ENCODE measurements at regions not wholly inside any gene's neighbourhood (a gene's known extent, or its start where the extent isn't known, plus 50 kb on each side); places are given as distances from the start of the nearest gene placed in this dataset.

GRCh38 chr9:90103771-90104170 is 499.0 kb downstream of the GADD45G start (continued):
- TF ChIP-seq POLR2AphosphoS5 (IDR thresholded peaks at IDR 0.05; ENCODE audit: low read depth): no peak
- TF ChIP-seq ZNF331 (CRISPR knock-in tag; IDR thresholded peaks at IDR 0.05; ENCODE audit: low read depth): no peak
- TF ChIP-seq ZNF114 (CRISPR knock-in tag; IDR thresholded peaks at IDR 0.05): no peak
- TF ChIP-seq NANOG (IDR thresholded peaks at IDR 0.05; ENCODE audit: borderline replicate concordance): no peak
- TF ChIP-seq, protein P1, sequence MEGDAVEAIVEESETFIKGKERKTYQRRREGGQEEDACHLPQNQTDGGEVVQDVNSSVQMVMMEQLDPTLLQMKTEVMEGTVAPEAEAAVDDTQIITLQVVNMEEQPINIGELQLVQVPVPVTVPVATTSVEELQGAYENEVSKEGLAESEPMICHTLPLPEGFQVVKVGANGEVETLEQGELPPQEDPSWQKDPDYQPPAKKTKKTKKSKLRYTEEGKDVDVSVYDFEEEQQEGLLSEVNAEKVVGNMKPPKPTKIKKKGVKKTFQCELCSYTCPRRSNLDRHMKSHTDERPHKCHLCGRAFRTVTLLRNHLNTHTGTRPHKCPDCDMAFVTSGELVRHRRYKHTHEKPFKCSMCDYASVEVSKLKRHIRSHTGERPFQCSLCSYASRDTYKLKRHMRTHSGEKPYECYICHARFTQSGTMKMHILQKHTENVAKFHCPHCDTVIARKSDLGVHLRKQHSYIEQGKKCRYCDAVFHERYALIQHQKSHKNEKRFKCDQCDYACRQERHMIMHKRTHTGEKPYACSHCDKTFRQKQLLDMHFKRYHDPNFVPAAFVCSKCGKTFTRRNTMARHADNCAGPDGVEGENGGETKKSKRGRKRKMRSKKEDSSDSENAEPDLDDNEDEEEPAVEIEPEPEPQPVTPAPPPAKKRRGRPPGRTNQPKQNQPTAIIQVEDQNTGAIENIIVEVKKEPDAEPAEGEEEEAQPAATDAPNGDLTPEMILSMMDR (conservative IDR thresholded peaks at IDR 0.05; ENCODE audit: low read depth in 2 of 2): no peak
- TF ChIP-seq STAT1 (IDR thresholded peaks at IDR 0.05; ENCODE audit: unreplicated experiment): no peak

GRCh38 chr9:90105773-90106172 is 501.0 kb downstream of the GADD45G start:
- TF ChIP-seq ZNF331 (CRISPR knock-in tag; IDR thresholded peaks at IDR 0.05; ENCODE audit: low read depth) (no peak), EZH2phosphoT487 (IDR thresholded peaks at IDR 0.05; ENCODE audit: unreplicated experiment) (no peak), EZH2 (IDR thresholded peaks at IDR 0.05; ENCODE audit: low read depth, unreplicated experiment) (no peak), STAT1 (IDR thresholded peaks at IDR 0.05; ENCODE audit: unreplicated experiment) (no peak), ZNF114 (CRISPR knock-in tag; IDR thresholded peaks at IDR 0.05) (no peak)
- TF ChIP-seq, protein P1 (conservative IDR thresholded peaks at IDR 0.05; ENCODE audit: low read depth in 2 of 2): no peak
- TF ChIP-seq, protein P2, sequence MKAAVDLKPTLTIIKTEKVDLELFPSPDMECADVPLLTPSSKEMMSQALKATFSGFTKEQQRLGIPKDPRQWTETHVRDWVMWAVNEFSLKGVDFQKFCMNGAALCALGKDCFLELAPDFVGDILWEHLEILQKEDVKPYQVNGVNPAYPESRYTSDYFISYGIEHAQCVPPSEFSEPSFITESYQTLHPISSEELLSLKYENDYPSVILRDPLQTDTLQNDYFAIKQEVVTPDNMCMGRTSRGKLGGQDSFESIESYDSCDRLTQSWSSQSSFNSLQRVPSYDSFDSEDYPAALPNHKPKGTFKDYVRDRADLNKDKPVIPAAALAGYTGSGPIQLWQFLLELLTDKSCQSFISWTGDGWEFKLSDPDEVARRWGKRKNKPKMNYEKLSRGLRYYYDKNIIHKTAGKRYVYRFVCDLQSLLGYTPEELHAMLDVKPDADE (IDR thresholded peaks at IDR 0.05): no peak
- TF ChIP-seq, protein P3, sequence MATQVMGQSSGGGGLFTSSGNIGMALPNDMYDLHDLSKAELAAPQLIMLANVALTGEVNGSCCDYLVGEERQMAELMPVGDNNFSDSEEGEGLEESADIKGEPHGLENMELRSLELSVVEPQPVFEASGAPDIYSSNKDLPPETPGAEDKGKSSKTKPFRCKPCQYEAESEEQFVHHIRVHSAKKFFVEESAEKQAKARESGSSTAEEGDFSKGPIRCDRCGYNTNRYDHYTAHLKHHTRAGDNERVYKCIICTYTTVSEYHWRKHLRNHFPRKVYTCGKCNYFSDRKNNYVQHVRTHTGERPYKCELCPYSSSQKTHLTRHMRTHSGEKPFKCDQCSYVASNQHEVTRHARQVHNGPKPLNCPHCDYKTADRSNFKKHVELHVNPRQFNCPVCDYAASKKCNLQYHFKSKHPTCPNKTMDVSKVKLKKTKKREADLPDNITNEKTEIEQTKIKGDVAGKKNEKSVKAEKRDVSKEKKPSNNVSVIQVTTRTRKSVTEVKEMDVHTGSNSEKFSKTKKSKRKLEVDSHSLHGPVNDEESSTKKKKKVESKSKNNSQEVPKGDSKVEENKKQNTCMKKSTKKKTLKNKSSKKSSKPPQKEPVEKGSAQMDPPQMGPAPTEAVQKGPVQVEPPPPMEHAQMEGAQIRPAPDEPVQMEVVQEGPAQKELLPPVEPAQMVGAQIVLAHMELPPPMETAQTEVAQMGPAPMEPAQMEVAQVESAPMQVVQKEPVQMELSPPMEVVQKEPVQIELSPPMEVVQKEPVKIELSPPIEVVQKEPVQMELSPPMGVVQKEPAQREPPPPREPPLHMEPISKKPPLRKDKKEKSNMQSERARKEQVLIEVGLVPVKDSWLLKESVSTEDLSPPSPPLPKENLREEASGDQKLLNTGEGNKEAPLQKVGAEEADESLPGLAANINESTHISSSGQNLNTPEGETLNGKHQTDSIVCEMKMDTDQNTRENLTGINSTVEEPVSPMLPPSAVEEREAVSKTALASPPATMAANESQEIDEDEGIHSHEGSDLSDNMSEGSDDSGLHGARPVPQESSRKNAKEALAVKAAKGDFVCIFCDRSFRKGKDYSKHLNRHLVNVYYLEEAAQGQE (IDR thresholded peaks at IDR 0.05; ENCODE audit: unreplicated experiment): no peak
- DNase-seq (ENCODE audit: low spot score) (no peak), ATAC-seq (no peak)
- no peak overlapping the region for H3K27ac Mint-ChIP-seq
- H3K9me3 Mint-ChIP-seq: peaks cover 11% of the 10 kb centered on the region
- peaks cover 1% of the 10 kb centered on the region for H3K27me3 Mint-ChIP-seq (ENCODE audit: insufficient read depth, low read depth, poor library complexity)
- H3K27ac ChIP-seq (ENCODE audit: low read depth): no peak overlapping the region
- no peaks in the 10 kb centered on the region for H3K36me3 ChIP-seq (ENCODE audit: insufficient read depth)
- no peaks in the 10 kb centered on the region for H3K4me1 ChIP-seq (ENCODE audit: insufficient read depth)
- H3K4me2 ChIP-seq: no peak overlapping the region
- no peak overlapping the region for H3K4me3 Mint-ChIP-seq
- no peaks in the 10 kb centered on the region for H3K79me2 ChIP-seq (replicated peaks; ENCODE audit: insufficient read depth)
- H2AFZ ChIP-seq: no peak overlapping the region
- H3K4me1 Mint-ChIP-seq: 0 out of 3 replicates have a peak, but pooled peaks cover 3% of the 10 kb centered on the region
- H3K9me2 ChIP-seq (ENCODE audit: insufficient read depth): no peaks in the 10 kb centered on the region
- H4K20me1 ChIP-seq (replicated peaks; ENCODE audit: insufficient read depth): no peaks in the 10 kb centered on the region
- H3F3A ChIP-seq (replicated peaks; ENCODE audit: low read depth): no peaks in the 10 kb centered on the region
- H3K27me3 ChIP-seq (ENCODE audit: insufficient read depth): no peaks in the 10 kb centered on the region
- H3K4me3 ChIP-seq: no peak overlapping the region
- H3K36me3 Mint-ChIP-seq (ENCODE audit: low read depth): no peaks in the 10 kb centered on the region

Data from GM23338 (cell line).